ENCODE measurements at regions not wholly inside any gene's neighbourhood (a gene's known extent, or its start where the extent isn't known, plus 50 kb on each side); places are given as distances from the start of the nearest gene placed in this dataset.

GRCh38 chr3:153463895-153464294 lies 301.9 kb downstream of the RAP2B start:
- no peak for TF ChIP-seq EZH2 (IDR thresholded peaks at IDR 0.05; ENCODE audit: low read length, missing control alignments)
- TF ChIP-seq CTCF (conservative IDR thresholded peaks at IDR 0.05 in 1 of 2, IDR thresholded peaks at IDR 0.05 in 1 of 2; ENCODE audit: low read depth in 1 of 2, low read length in 2 of 2): no peak

Measured in fibroblast of lung (primary cell).